Germinal center (tissue), 1 donor: ENCODE measurements at regions not wholly inside any gene's neighbourhood (a gene's known extent, or its start where the extent isn't known, plus 50 kb on each side); places are given as distances from the start of the nearest gene placed in this dataset.

Experiments
- DNase-seq: peaks from one replicate; pipeline ENCODE4 v3.0.0; 2012; ENCODE audit warnings: mixed read lengths, low spot score

DNA sequence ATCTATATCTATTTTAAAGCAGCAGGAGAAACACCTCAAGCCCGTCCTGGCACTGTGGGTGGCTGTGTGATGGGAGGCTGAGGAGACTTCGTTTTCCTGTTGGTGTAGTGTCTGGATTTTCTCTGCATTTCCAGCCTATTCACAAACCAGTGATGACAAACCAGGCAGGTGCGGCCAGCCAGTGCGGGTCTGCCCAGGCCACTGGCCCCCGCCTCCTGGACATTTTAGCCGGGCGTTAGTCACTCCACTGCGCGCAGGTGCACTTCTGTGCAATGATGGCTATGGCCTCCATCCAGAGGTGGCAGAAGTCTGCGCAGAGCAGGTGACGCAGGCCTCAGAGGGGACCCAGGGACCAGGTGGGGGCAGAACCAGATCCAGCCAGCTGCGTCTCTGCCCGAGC is 64.9 kb upstream of the PITRM1 start:
- DNase-seq: no peak

DNA sequence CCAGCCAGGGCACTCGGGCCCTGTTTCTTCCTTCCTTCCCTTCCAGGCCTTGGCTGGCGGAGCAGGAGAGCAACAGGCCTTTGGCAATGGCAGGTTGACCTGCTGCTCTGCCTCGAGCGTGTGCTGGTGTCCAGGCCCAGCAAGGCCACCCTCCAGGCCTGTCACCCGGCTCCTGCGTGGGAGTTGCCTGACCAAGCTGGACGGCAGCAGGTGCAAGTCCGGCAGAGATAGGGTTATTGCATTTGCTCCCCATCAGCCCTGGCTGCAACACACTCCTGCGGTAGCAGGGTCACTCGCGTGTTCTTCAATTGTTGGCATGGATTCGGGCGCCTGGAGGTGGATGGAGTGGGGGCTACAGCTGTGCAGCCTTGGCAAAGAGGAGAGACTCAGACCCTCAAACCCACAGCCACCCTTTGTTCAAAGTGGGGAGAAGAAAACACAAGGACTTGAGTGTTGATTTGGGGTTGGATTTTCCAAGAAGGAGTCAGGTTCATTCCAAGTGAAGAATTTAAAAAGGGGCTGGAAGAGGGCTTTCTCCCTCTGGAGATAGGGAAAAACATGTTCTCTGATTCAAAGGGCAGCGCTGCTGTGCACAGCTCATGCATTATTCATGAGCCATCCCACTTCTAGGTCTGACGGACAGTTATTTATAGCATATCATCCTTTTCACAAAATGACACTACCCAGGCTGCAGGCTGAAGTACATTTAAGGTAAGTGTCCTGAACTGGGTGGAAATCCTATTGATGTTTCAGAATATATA is 64.2 kb upstream of the PITRM1 start:
- DNase-seq: no peak

DNA sequence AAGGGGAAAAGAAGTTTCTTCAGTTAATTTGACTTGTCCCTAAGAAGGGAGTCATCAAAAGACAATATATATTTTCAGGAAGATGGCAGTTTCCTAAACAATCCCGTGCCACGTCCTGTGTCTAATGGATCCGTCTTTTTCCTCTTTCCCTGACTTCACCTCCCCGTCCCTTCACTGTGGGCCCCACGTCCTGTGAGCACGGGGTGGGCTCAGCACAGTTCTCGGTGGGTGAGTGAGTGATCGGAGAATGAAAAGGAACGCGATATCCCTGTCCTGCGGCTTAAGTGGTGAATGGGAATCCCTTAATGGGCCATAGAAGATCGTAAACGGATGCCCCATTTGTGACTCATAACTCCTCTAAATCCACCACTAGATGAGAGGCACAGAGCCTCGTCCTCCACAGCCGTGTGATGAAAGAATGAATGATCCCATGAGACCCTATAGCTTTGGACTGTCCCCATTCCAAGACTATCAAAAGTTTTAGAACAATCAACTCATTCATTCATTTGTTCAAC is 63.5 kb upstream of the PITRM1 start:
- DNase-seq: no peak

DNA sequence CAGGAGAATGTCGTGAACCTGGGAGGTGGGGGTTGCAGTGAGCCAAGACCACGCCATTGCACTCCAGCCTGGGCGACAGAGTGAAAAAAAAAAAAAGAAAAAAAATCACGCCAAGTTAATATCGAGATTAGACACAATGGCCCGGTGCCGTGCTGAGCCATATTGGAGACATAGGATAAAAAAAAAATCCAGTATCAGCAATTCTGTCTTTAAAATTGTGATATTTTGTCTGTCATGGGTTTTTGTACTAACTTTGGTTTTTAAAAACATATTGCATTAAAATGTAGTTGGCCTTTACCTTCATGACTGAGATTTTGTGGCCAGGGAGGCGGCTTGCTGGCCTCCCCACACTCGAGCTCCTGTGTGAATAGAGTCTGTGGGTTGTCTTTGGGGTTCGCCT is 62.8 kb upstream of the PITRM1 start:
- DNase-seq: no peak

DNA sequence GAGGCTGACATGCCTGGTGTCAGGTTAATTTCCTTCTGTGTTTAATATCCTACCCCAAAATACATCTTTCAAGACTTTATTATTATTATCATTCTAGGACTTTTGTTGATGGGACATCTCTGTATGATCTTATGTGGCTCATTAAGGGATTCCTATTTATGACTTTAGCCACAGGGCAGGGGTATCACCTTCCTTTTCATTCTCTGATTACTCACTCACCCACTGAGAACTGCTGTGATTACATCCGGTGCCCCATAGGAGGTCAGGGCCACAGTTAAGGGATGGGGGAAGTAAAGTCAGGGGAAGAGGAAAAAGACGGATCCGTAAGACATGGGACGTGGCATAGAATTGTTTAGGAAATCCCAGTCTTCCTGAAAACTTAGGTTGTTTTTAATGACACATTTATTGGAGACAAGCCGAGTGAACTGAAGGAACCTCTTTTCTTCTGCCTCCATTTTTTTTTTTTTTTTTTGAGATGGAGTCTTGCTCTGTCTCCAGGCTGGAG is 61.0 kb upstream of the PITRM1 start:
- no peak for DNase-seq

DNA sequence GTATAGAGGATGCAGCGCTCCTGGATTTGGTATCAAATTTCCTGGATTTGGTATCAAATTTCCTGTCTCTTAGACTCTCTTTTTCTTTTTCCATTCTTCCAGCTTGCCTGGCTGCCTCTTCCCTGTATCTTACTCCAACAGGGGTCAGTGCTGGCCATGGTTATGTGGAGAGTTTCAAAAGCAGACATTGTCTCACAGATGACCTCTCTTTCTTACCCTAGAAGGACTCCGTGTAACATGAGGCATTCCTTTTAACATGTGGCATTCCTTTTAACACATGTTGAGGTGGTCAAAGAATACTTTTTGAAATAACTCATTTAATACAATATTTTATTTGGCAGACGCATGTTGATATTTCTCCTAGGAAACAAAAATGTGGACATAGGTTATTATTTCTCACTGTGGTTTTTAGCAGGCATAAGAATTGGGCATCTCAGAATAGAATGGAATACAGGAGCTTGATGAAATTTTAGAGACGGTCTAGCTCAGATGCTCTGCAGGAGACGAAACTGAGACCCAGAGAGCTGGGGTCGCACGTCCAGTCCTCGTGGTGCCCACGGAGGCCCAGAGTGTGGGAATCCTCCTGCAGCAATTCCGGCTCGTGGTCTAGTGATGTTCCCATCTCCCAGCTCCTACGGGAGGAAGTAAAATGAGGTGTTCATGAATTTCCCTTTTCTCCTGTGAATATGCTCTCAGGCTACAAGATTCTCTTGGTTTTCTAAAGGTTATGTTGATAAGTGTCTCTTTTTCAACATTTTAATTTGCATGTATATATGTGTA is 59.6 kb upstream of the PITRM1 start:
- no peak for DNase-seq

DNA sequence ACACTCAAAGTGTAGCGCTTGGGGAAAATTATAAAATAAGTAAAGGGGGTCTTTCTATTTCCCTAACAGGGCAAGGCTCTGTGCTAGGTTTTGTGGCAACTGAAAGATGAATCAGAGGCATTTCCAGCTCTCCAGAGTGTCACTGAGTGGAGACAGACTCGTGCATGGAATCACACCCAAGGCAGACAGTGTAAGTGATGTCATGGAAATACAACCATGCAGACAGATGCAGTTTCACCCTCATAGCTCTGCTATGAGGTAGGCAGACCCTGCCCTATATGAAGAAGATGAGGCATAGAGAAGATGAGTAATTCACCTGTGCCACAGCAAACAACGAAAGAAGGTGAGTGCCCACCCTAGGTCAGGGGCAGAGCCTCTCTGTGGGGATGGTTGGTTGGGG is 57.2 kb upstream of the PITRM1 start:
- DNase-seq: no peak

DNA sequence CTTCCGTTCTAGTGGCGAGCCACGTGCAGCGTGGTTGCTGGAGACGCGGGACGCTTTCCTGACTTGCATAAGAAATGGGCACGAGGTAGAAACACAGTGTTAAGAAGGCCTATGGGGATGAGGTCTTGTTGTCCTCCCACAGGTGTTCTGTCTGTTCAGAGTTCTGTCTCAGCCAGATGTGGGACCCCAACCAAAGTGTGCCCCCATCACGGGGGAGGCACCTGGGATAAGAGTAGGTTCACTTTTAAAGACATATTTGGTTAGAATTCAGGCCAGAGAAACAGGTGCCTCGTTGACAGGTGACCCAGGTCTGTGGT is 56.0 kb upstream of the PITRM1 start:
- DNase-seq: no peak

DNA sequence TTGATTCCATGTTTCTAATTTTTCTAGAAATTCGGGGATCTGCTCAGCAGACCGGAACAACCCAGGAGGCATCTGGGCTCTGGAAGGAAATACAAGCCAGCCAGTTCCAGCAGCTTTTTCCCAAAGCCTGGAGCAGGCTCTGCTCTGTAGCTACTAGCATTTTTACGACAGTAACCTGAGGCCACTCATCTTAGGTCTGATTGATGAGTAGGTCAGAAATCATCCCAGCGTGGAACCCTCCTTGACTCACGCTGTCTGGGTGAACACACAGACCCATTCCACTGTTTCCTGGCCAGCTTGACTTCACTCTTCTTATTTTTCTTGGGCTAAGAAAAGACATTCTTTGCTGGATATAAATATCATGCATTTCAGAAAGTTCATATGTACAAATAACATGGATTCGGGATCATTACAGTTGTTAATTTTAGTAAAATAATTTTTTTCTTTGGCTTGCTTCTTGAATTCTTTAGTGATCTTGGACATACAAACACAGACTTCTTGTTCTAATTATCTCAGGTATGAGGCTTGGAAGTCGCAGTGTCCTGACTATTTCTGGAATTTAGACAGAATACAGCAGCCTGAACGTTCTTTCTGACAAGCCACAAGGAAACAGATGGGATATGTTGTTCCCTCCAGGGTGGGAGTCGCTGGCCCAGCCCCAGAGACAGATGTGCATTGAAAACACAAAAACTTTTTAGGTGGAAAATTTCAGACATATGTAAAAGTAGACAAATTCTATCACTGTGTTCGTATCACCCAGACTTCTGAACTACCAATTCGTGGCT is 54.6 kb upstream of the PITRM1 start:
- no peak for DNase-seq

DNA sequence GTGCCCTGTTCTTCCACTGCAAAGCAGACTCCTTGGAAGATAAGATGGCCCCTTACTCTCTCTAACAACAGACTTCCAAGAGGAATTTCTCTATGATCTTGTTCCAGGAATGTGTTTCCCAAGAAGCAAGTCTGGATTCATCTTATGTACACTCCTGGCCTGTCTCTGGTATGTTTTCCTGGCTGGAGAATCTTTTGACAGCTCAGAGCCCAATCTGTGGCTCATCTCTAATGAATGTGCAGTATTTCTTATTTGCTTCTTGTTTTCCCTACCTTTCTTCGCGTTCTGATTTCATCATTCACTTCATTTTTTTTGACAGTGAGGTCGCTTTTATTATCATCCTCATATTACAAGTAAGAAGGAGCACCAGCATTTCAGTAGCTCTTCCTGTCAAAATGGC is 53.0 kb upstream of the PITRM1 start:
- no peak for DNase-seq

DNA sequence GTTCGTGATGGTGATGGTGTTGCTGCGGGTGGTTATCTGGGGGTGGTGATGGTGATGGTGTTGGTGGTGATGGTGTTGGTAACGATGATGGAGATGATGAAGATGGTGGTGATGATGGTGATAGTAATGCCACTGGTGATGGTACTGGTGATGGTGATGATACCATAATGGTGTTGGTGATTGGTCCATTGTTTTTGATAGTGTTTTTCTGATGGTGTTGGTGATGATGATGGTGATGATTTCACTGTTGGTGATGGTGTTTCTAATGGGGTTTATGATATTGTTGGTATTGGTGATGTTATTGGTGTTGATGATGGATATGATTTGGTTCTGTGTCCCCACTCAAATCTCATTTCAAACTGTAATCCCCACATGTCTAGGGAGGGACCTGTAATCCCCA is 51.7 kb upstream of the PITRM1 start:
- DNase-seq: no peak

DNA sequence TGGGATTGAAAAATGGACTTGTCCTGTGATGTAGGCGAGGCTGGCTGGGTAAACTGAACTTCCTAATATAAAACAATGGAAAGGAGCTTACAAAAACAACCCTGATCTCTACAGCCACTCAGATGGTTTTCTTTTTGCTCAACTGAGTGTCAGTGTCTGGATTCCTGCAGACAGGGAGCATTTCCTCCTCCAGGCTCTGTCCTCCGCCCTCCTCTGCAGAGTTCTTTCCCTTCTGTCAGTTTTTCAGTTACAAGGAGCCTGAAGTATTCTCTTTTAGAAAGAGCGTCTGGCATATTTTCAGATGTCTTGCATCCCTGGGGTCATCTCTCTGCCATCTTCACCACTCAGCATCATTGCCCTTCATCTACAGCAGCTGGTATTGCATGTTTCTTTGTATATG is 50.0 kb upstream of the PITRM1 start:
- no peak for DNase-seq
